ENCODE measurements at regions not wholly inside any gene's neighbourhood (a gene's known extent, or its start where the extent isn't known, plus 50 kb on each side); places are given as distances from the start of the nearest gene placed in this dataset.
"Not testable (repeated sequence)": the region's sequence is repeated elsewhere in the genome, so short reads cannot be mapped to it uniquely, and the experiment has no call there.

DNA sequence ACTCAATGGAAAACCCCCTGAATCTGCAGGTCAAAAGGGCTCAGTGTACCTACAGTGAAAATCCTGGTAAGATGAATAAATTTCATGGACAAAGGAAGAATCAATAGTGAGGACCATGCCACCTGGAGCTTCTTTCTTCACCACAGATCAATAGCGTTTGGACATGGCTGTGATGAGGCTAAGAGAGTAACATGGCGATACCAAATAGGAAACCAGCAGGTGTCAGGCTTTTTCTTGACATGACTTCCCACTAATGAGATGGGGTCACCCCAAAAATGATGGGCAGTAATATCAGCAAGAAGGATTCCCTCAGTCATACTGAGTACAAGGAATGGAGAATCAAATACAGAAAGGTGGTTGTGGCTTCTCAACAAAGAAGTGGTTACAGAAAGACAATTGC lies 208.5 kb upstream of the PLPPR1 start:
- Histone ChIP-seq H3K27ac (ENCODE audit: low read depth, low read length) (no peak overlapping the region), H3K14ac (ENCODE audit: low read length) (no peak overlapping the region), H3K4ac (ENCODE audit: low read depth, low read length) (no peak overlapping the region), H2AK5ac (ENCODE audit: low read length) (no peak overlapping the region), H3K79me1 (ENCODE audit: low read length) (no peaks in the 10 kb centered on the region), H4K8ac (ENCODE audit: low read depth, low read length) (no peak overlapping the region), H2AFZ (ENCODE audit: insufficient read depth, low read length, poor library complexity) (no peak overlapping the region), H3K4me1 (ENCODE audit: control insufficient read depth in 1 of 2, insufficient read depth in 2 of 2, low read length in 2 of 2) (no peaks in the 10 kb centered on the region), H2BK12ac (ENCODE audit: low read length) (no peak overlapping the region), H2BK5ac (ENCODE audit: low read depth, low read length, poor library complexity) (no peak overlapping the region), H3K9ac (ENCODE audit: low read length) (no peak overlapping the region), H3K79me2 (ENCODE audit: control insufficient read depth, insufficient read depth, low read length, poor library complexity) (no peaks in the 10 kb centered on the region), H3K4me2 (ENCODE audit: low read length) (no peak overlapping the region), H3K9me3 (ENCODE audit: insufficient read depth, low read depth, low read length) (no peaks in the 10 kb centered on the region), H3K4me3 (ENCODE audit: low read depth, low read length) (no peak overlapping the region), H3K27me3 (ENCODE audit: insufficient read depth, low read length) (no peaks in the 10 kb centered on the region), H4K12ac (ENCODE audit: low read depth, low read length) (no peak overlapping the region), H4K91ac (ENCODE audit: low read depth, low read length) (no peak overlapping the region), H3K23ac (ENCODE audit: low read length) (no peak overlapping the region), H3K36me3 (ENCODE audit: control insufficient read depth in 1 of 2, insufficient read depth in 2 of 2, low read length in 2 of 2) (no peaks in the 10 kb centered on the region), H3K18ac (ENCODE audit: low read length) (no peak overlapping the region), H2BK120ac (ENCODE audit: insufficient read depth, low read length, poor library complexity) (no peak overlapping the region)
- no peak for DNase-seq
- no CpG with 5 or more reads among the region's 2 CpGs for WGBS (ENCODE audit: extremely low coverage, insufficient coverage, insufficient read length)

DNA sequence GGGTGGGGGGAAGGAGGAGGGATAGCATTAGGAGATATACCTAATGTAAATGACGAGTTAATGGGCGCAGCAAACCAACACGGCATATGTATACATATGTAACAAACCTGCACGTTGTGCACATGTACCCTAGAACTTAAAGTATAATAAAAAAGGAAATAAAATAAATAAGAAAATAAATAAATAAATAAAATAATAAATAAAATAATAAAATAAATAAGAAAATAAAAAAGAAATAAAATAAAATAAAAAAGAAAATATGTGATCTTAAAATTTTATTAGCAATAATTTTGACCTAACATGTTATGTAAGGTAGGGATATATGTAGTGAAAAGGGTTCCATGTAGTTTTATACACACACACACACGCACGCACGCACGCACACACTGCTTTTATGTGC lies 195.5 kb upstream of the PLPPR1 start:
- H3K79me1 ChIP-seq (ENCODE audit: low read length); H3K4me2 ChIP-seq (ENCODE audit: low read length); H3K18ac ChIP-seq (ENCODE audit: low read length); H3K9ac ChIP-seq (ENCODE audit: low read length); H4K91ac ChIP-seq (ENCODE audit: low read depth, low read length); H3K79me2 ChIP-seq (ENCODE audit: control insufficient read depth, insufficient read depth, low read length, poor library complexity); H2AFZ ChIP-seq (ENCODE audit: insufficient read depth, low read length, poor library complexity); H2BK120ac ChIP-seq (ENCODE audit: insufficient read depth, low read length, poor library complexity); H3K27ac ChIP-seq (ENCODE audit: low read depth, low read length); H3K4me1 ChIP-seq (ENCODE audit: control insufficient read depth in 1 of 2, insufficient read depth in 2 of 2, low read length in 2 of 2); H3K4me3 ChIP-seq (ENCODE audit: low read depth, low read length); H4K12ac ChIP-seq (ENCODE audit: low read depth, low read length); H3K14ac ChIP-seq (ENCODE audit: low read length); H3K23ac ChIP-seq (ENCODE audit: low read length); DNase-seq; H3K4ac ChIP-seq (ENCODE audit: low read depth, low read length); H3K27me3 ChIP-seq (ENCODE audit: insufficient read depth, low read length); H2BK12ac ChIP-seq (ENCODE audit: low read length); H2BK5ac ChIP-seq (ENCODE audit: low read depth, low read length, poor library complexity); H3K36me3 ChIP-seq (ENCODE audit: control insufficient read depth in 1 of 2, insufficient read depth in 2 of 2, low read length in 2 of 2); H2AK5ac ChIP-seq (ENCODE audit: low read length); H3K9me3 ChIP-seq (ENCODE audit: insufficient read depth, low read depth, low read length); H4K8ac ChIP-seq (ENCODE audit: low read depth, low read length): not testable (repeated sequence)
- WGBS (ENCODE audit: extremely low coverage, insufficient coverage, insufficient read length): no CpG with 5 or more reads among the region's 8 CpGs

DNA sequence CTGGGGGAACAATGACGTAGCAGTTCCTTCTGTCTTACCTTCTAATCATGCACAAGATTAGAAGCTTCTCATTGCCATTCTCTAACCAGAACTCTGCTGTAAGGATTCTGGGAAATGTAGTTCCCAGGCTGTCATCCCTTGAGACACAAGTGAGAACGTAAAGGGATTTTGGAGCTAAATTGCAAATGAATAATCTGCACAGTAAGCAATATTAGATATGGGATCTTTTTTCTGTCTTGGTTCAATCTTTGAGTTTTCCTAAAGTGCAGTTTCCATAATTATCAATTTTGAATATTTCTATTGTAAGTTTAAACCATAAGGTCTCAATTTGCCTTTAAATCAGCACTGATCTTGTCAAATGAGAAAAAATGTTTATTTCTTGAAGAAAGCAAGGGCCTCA lies 189.7 kb upstream of the PLPPR1 start:
- WGBS (ENCODE audit: extremely low coverage, insufficient coverage, insufficient read length): no CpG with 5 or more reads among the region's 2 CpGs
- Histone ChIP-seq H2AK5ac (ENCODE audit: low read length) (no peak overlapping the region), H4K8ac (ENCODE audit: low read depth, low read length) (no peak overlapping the region), H3K14ac (ENCODE audit: low read length) (no peak overlapping the region), H2BK12ac (ENCODE audit: low read length) (no peak overlapping the region), H3K36me3 (ENCODE audit: control insufficient read depth in 1 of 2, insufficient read depth in 2 of 2, low read length in 2 of 2) (no peaks in the 10 kb centered on the region), H2BK120ac (ENCODE audit: insufficient read depth, low read length, poor library complexity) (no peak overlapping the region), H2BK5ac (ENCODE audit: low read depth, low read length, poor library complexity) (no peak overlapping the region), H4K12ac (ENCODE audit: low read depth, low read length) (no peak overlapping the region), H2AFZ (ENCODE audit: insufficient read depth, low read length, poor library complexity) (no peak overlapping the region), H3K4me3 (ENCODE audit: low read depth, low read length) (no peak overlapping the region), H4K91ac (ENCODE audit: low read depth, low read length) (no peak overlapping the region), H3K9me3 (ENCODE audit: insufficient read depth, low read depth, low read length) (no peaks in the 10 kb centered on the region), H3K4me1 (ENCODE audit: control insufficient read depth in 1 of 2, insufficient read depth in 2 of 2, low read length in 2 of 2) (no peaks in the 10 kb centered on the region), H3K27me3 (ENCODE audit: insufficient read depth, low read length) (no peaks in the 10 kb centered on the region), H3K79me1 (ENCODE audit: low read length) (no peaks in the 10 kb centered on the region), H3K4ac (ENCODE audit: low read depth, low read length) (no peak overlapping the region), H3K27ac (ENCODE audit: low read depth, low read length) (no peak overlapping the region), H3K4me2 (ENCODE audit: low read length) (no peak overlapping the region), H3K23ac (ENCODE audit: low read length) (no peak overlapping the region), H3K9ac (ENCODE audit: low read length) (no peak overlapping the region), H3K79me2 (ENCODE audit: control insufficient read depth, insufficient read depth, low read length, poor library complexity) (no peaks in the 10 kb centered on the region), H3K18ac (ENCODE audit: low read length) (no peak overlapping the region)
- DNase-seq: no peak

DNA sequence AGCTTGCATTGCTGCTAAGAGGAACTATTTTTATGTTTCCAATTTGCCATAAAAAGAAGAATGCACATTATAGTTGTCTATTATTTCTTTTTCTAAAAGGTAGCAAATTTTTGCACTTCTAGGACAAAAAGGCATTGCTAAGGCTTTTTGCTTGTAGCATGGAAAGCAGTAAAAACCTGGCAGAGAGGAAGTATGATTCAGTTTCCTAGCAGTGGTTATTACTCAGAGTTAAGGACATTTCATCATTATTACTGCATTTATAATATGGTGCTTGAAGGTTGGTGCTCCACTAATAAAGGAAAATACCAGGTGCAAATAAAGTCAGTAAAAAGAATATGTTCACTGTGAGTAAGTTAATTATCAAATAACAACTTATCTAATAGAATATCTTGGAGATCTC lies 179.8 kb upstream of the PLPPR1 start:
- Histone ChIP-seq H3K79me2 (ENCODE audit: control insufficient read depth, insufficient read depth, low read length, poor library complexity) (no peaks in the 10 kb centered on the region), H2BK5ac (ENCODE audit: low read depth, low read length, poor library complexity) (no peak overlapping the region), H3K9ac (ENCODE audit: low read length) (no peak overlapping the region), H3K4me2 (ENCODE audit: low read length) (no peak overlapping the region), H3K4me1 (ENCODE audit: control insufficient read depth in 1 of 2, insufficient read depth in 2 of 2, low read length in 2 of 2) (no peaks in the 10 kb centered on the region), H3K27me3 (ENCODE audit: insufficient read depth, low read length) (no peaks in the 10 kb centered on the region), H3K36me3 (ENCODE audit: control insufficient read depth in 1 of 2, insufficient read depth in 2 of 2, low read length in 2 of 2) (no peaks in the 10 kb centered on the region), H4K91ac (ENCODE audit: low read depth, low read length) (no peak overlapping the region), H3K23ac (ENCODE audit: low read length) (no peak overlapping the region), H3K14ac (ENCODE audit: low read length) (no peak overlapping the region), H2AK5ac (ENCODE audit: low read length) (no peak overlapping the region), H3K18ac (ENCODE audit: low read length) (no peak overlapping the region), H3K4ac (ENCODE audit: low read depth, low read length) (no peak overlapping the region), H3K4me3 (ENCODE audit: low read depth, low read length) (no peak overlapping the region), H2BK120ac (ENCODE audit: insufficient read depth, low read length, poor library complexity) (no peak overlapping the region), H2AFZ (ENCODE audit: insufficient read depth, low read length, poor library complexity) (no peak overlapping the region), H4K8ac (ENCODE audit: low read depth, low read length) (no peak overlapping the region), H3K9me3 (ENCODE audit: insufficient read depth, low read depth, low read length) (no peaks in the 10 kb centered on the region), H3K27ac (ENCODE audit: low read depth, low read length) (no peak overlapping the region), H4K12ac (ENCODE audit: low read depth, low read length) (no peak overlapping the region), H2BK12ac (ENCODE audit: low read length) (no peak overlapping the region), H3K79me1 (ENCODE audit: low read length) (no peaks in the 10 kb centered on the region)
- DNase-seq: no peak

DNA sequence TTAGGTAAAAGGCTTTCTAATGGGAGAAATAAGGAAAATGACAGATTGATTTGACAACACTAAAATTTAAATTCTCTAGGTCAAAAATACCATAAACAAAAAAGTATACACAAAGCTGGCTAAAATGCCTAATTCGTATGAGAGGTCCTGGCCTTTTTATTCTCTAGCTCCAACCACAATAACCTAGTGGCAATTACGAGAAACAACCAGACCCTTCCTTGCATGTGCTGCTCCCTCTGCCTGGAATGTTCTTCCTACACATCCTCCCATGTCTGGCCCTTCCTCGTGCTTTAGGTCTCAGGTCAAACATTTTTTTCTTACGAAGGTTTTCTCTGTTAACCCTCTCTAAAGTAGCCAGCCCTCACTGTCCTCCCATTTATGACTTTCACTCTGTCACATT lies 176.4 kb upstream of the PLPPR1 start:
- Histone ChIP-seq H2BK5ac (ENCODE audit: low read depth, low read length, poor library complexity) (no peak overlapping the region), H3K36me3 (ENCODE audit: control insufficient read depth in 1 of 2, insufficient read depth in 2 of 2, low read length in 2 of 2) (no peaks in the 10 kb centered on the region), H3K27me3 (ENCODE audit: insufficient read depth, low read length) (no peaks in the 10 kb centered on the region), H2BK12ac (ENCODE audit: low read length) (no peak overlapping the region), H4K91ac (ENCODE audit: low read depth, low read length) (no peak overlapping the region), H3K14ac (ENCODE audit: low read length) (no peak overlapping the region), H3K79me1 (ENCODE audit: low read length) (no peaks in the 10 kb centered on the region), H3K9ac (ENCODE audit: low read length) (no peak overlapping the region), H2AFZ (ENCODE audit: insufficient read depth, low read length, poor library complexity) (no peak overlapping the region), H3K27ac (ENCODE audit: low read depth, low read length) (no peak overlapping the region), H4K8ac (ENCODE audit: low read depth, low read length) (no peak overlapping the region), H3K79me2 (ENCODE audit: control insufficient read depth, insufficient read depth, low read length, poor library complexity) (no peaks in the 10 kb centered on the region), H3K4me3 (ENCODE audit: low read depth, low read length) (no peak overlapping the region), H3K4ac (ENCODE audit: low read depth, low read length) (no peak overlapping the region), H3K4me2 (ENCODE audit: low read length) (no peak overlapping the region), H3K4me1 (ENCODE audit: control insufficient read depth in 1 of 2, insufficient read depth in 2 of 2, low read length in 2 of 2) (no peaks in the 10 kb centered on the region), H4K12ac (ENCODE audit: low read depth, low read length) (no peak overlapping the region), H3K9me3 (ENCODE audit: insufficient read depth, low read depth, low read length) (no peaks in the 10 kb centered on the region), H2BK120ac (ENCODE audit: insufficient read depth, low read length, poor library complexity) (no peak overlapping the region), H3K18ac (ENCODE audit: low read length) (no peak overlapping the region), H2AK5ac (ENCODE audit: low read length) (no peak overlapping the region), H3K23ac (ENCODE audit: low read length) (no peak overlapping the region)
- WGBS (ENCODE audit: extremely low coverage, insufficient coverage, insufficient read length): no CpG with 5 or more reads among the region's 4 CpGs
- no peak for DNase-seq

All from trophoblast cell (in vitro differentiated cells and primary cell).